A673 (cell line): ENCODE measurements at regions not wholly inside any gene's neighbourhood (a gene's known extent, or its start where the extent isn't known, plus 50 kb on each side); places are given as distances from the start of the nearest gene placed in this dataset.

ENCODE experiments used
- BruUV-seq: library from RNA; stranded (reverse); fragments of 400-500 nt; replicated peaks from 2 replicates; lab custom pipeline; 2021; lab: Mats Ljungman, UMichigan
- CTCF ChIA-PET: fragments of 300-600 bp; sonication (Branson Sonifier 250); formaldehyde crosslinking; loops from one replicate; lab custom pipeline; 2022; ENCODE audit warnings: antibody characterized with exemption; lab: Charles Lee
- POLR2A ChIA-PET: fragments of 300-600 bp; sonication (Branson Sonifier 250); formaldehyde crosslinking; loops from one replicate; lab custom pipeline; 2022; ENCODE audit warnings: antibody characterized with exemption; ENCODE audit not compliant: low non-redundant PET; lab: Charles Lee
- DNase-seq: peaks from one replicate; pipeline ENCODE4 v3.0.0-alpha.2; 2015; ENCODE audit warnings: low spot score
- H3K27ac ChIP-seq: fragments of 200-600 bp; sonication (generic); 2 replicates; pipeline ENCODE4 v1.5.1; 2016; ENCODE audit warnings: mixed run types, low read depth, mild to moderate bottlenecking, mixed read lengths, antibody characterized with exemption, low read length; ENCODE audit not compliant: poor library complexity, severe bottlenecking
- H3K27me3 ChIP-seq: fragments of 200-600 bp; sonication (generic); replicated peaks from 2 replicates; pipeline ENCODE4 v1.6.1; 2017; ENCODE audit warnings: mixed run types, low read depth, mild to moderate bottlenecking, mixed read lengths, antibody characterized with exemption, low read length; ENCODE audit not compliant: insufficient read depth, poor library complexity
- H3K36me3 ChIP-seq: fragments of 200-600 bp; sonication (generic); 2 replicates; pipeline ENCODE4 v1.6.1; 2016; ENCODE audit warnings: mixed run types, mild to moderate bottlenecking, mixed read lengths, antibody characterized with exemption, low read length; ENCODE audit not compliant: insufficient read depth, poor library complexity, severe bottlenecking
- H3K4me1 ChIP-seq: fragments of 200-600 bp; sonication (generic); 2 replicates; pipeline ENCODE4 v1.6.1; 2017; ENCODE audit warnings: mixed run types, mild to moderate bottlenecking, mixed read lengths, antibody characterized with exemption, low read length; ENCODE audit not compliant: insufficient read depth, poor library complexity, severe bottlenecking
- H3K4me3 ChIP-seq: fragments of 200-600 bp; sonication (generic); 2 replicates; pipeline ENCODE4 v1.5.1; 2016; ENCODE audit warnings: low read depth, mixed run types, mild to moderate bottlenecking, mixed read lengths, low read length; ENCODE audit not compliant: poor library complexity, severe bottlenecking
- H3K9me3 ChIP-seq: fragments of 200-600 bp; sonication (generic); 2 replicates; pipeline ENCODE4 v1.6.1; 2016; ENCODE audit warnings: mixed run types, low read depth, mild to moderate bottlenecking, mixed read lengths, antibody characterized with exemption, low read length; ENCODE audit not compliant: poor library complexity, severe bottlenecking
- EZH2 ChIP-seq: fragments of 200-600 bp; sonication (generic); IDR thresholded peaks from 2 replicates; pipeline ENCODE4 v1.6.1; 2017; ENCODE audit warnings: borderline replicate concordance, low read depth, mild to moderate bottlenecking, mixed read lengths, antibody characterized with exemption, low read length; ENCODE audit not compliant: poor library complexity, severe bottlenecking
- intact Hi-C: fragments of 100-400 bp; cut with micrococcal nuclease; formaldehyde crosslinking; loops from one replicate; pipeline ENCODE4 v1.10.0; 2022; ENCODE audit not compliant: unreplicated experiment
- TF ChIP-seq, protein P1 (sequence below): fragments of 300-800, 200-600 bp; sonication (generic); conservative IDR thresholded peaks from 2 replicates; pipeline ENCODE4 v1.5.1; 2017; ENCODE audit warnings: low read depth, mild to moderate bottlenecking, antibody characterized with exemption, low read length, moderate library complexity, mixed read lengths

DNA sequence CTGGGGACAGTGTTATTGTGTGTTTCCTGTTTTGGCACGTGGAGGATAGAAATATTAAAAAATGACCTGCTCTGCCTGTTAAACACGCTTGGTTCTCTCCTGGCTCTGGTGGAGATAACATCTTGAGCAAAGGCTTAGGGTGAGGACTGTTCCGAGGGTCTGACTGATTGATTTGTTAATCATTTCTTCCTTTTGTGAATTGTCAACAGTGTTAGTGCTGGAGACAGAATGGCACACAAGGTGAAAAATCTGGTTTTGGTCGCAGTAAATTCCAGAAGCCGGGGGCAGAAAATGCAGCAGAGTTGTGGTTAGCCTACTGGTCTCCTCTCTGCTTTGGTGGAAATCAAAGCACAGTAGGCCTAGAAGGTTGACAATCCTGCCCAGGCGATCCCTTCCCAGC is 163.6 kb downstream of the FGF9 start:
- Histone ChIP-seq H3K36me3 (no peaks in the 10 kb centered on the region), H3K27me3 (no peaks in the 10 kb centered on the region), H3K4me3 (no peak overlapping the region), H3K9me3 (no peaks in the 10 kb centered on the region), H3K27ac (no peak overlapping the region), H3K4me1 (no peaks in the 10 kb centered on the region)
- POLR2A ChIA-PET = no interaction called here
- no TSS peak for BruUV-seq
- CTCF ChIA-PET = no interaction called here
- TF ChIP-seq EZH2 = no peak
- TF ChIP-seq, protein P1, sequence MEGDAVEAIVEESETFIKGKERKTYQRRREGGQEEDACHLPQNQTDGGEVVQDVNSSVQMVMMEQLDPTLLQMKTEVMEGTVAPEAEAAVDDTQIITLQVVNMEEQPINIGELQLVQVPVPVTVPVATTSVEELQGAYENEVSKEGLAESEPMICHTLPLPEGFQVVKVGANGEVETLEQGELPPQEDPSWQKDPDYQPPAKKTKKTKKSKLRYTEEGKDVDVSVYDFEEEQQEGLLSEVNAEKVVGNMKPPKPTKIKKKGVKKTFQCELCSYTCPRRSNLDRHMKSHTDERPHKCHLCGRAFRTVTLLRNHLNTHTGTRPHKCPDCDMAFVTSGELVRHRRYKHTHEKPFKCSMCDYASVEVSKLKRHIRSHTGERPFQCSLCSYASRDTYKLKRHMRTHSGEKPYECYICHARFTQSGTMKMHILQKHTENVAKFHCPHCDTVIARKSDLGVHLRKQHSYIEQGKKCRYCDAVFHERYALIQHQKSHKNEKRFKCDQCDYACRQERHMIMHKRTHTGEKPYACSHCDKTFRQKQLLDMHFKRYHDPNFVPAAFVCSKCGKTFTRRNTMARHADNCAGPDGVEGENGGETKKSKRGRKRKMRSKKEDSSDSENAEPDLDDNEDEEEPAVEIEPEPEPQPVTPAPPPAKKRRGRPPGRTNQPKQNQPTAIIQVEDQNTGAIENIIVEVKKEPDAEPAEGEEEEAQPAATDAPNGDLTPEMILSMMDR = no peak
- intact Hi-C loops = no loop called here
- DNase-seq = no peak

DNA sequence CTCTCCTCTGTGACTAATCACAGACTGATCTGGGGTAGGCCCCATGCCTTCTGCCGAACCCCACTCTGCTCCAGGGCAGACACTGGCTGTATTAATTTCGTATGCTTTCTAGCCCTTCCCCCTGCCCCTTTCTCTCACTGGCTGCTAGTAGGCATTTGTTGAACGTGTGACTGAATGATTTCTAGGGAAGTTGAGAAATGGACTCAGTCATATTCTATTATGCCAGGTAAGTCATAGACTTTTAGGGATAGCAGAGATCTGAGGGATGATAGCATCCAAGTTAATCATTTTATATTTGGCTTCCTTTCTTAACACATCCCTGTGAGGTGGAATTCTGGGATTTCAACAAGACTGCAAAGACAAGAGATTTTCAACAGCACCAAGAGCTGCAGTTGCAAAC is 166.4 kb downstream of the FGF9 start:
- Histone ChIP-seq H3K4me3 (no peak overlapping the region), H3K36me3 (no peaks in the 10 kb centered on the region), H3K4me1 (no peaks in the 10 kb centered on the region), H3K9me3 (no peaks in the 10 kb centered on the region), H3K27me3 (no peaks in the 10 kb centered on the region), H3K27ac (no peak overlapping the region)
- POLR2A ChIA-PET = no interaction called here
- CTCF ChIA-PET = no interaction called here
- no TSS peak for BruUV-seq
- no peak for DNase-seq
- intact Hi-C loops = no loop called here
- TF ChIP-seq, protein P1 = no peak

DNA sequence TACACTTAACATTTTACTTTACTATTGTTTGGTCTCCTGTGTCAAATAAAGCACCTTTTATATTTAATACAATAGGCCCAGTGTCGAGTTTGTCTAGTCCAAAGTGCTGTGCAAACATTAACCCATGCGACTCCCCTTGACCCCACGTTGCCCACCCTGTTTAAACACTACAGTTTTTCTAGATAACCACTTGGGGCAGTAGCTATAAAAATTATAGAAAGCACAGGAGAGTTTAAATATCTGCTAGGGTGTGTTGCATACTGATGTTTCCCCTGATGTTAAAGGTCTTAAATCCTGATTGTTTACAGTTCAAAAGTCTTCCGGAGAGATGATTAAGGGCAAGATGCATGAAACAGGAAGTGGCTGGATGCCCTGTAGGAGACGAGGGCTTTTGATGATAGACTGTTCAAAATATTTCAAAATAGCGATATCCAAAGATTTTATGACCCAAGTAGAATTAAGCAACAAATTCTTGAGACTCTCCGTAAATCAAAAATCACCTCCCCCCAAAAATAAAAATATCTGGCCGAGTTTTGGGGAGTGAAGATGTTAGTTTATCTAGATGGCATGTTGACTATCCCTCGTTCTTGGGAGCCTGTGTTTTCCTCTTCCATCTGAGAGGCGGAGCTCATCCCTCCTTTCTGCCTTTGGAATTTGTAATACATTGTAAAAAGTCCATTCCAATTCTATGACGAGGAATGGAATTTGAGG is 167.1 kb downstream of the FGF9 start:
- Histone ChIP-seq H3K27me3 (no peaks in the 10 kb centered on the region), H3K4me3 (no peak overlapping the region), H3K9me3 (no peaks in the 10 kb centered on the region), H3K27ac (no peak overlapping the region), H3K36me3 (no peaks in the 10 kb centered on the region), H3K4me1 (no peaks in the 10 kb centered on the region)
- no peak for DNase-seq
- ChIA-PET POLR2A (no interaction called here), CTCF (no interaction called here)
- TF ChIP-seq EZH2 = no peak
- TF ChIP-seq, protein P1 = no peak
- BruUV-seq = no TSS peak
- intact Hi-C loops = no loop called here
